GM23338 (cell line): ENCODE measurements at regions not wholly inside any gene's neighbourhood (a gene's known extent, or its start where the extent isn't known, plus 50 kb on each side); places are given as distances from the start of the nearest gene placed in this dataset.
"Not testable (repeated sequence)": the region's sequence is repeated elsewhere in the genome, so short reads cannot be mapped to it uniquely, and the experiment has no call there.

Experiments
- ATAC-seq: fragments of 200-7000 bp; cut with Tn5 transposase; 3 replicates; pipeline ENCODE4 v1.9.1; 2020
- DNase-seq: peaks from one replicate; pipeline ENCODE4 v3.0.0-alpha.2; 2015; ENCODE audit warnings: low spot score
- H2AFZ ChIP-seq: fragments of 200-600 bp; sonication (generic); 2 replicates; pipeline ENCODE4 v1.8.0; 2016; ENCODE audit warnings: antibody characterized with exemption, mild to moderate bottlenecking, moderate library complexity
- H3F3A ChIP-seq: fragments of 200-600 bp; sonication (generic); replicated peaks from 2 replicates; pipeline ENCODE4 v1.8.0; 2017; ENCODE audit warnings: antibody characterized with exemption, mixed run types, low read depth
- H3K27ac ChIP-seq: fragments of 200-600 bp; sonication (generic); 2 replicates; pipeline ENCODE4 v1.6.1; 2016; ENCODE audit warnings: low read depth
- H3K27me3 ChIP-seq: fragments of 200-600 bp; sonication (generic); 2 replicates; pipeline ENCODE4 v1.8.0; 2016; ENCODE audit warnings: mild to moderate bottlenecking, mixed run types, moderate library complexity; ENCODE audit not compliant: insufficient read depth
- H3K36me3 ChIP-seq: fragments of 200-600 bp; sonication (generic); 2 replicates; pipeline ENCODE4 v1.8.0; 2016; ENCODE audit warnings: mild to moderate bottlenecking; ENCODE audit not compliant: insufficient read depth
- H3K4me1 ChIP-seq: fragments of 200-600 bp; sonication (generic); 2 replicates; pipeline ENCODE4 v1.8.0; 2016; ENCODE audit warnings: mild to moderate bottlenecking, moderate library complexity; ENCODE audit not compliant: insufficient read depth
- H3K4me2 ChIP-seq: fragments of 200-600 bp; sonication (generic); 2 replicates; pipeline ENCODE4 v1.7.1; 2017; ENCODE audit warnings: mixed run types
- H3K4me3 ChIP-seq: fragments of 200-600 bp; sonication (generic); 2 replicates; pipeline ENCODE4 v1.6.1; 2016; ENCODE audit warnings: mixed run types
- H3K79me2 ChIP-seq: fragments of 200-600 bp; sonication (generic); replicated peaks from 2 replicates; pipeline ENCODE4 v1.8.0; 2017; ENCODE audit warnings: mild to moderate bottlenecking; ENCODE audit not compliant: insufficient read depth
- H3K9me2 ChIP-seq: fragments of 200-600 bp; sonication (generic); 2 replicates; pipeline ENCODE4 v1.8.0; 2017; ENCODE audit not compliant: insufficient read depth
- H4K20me1 ChIP-seq: fragments of 200-600 bp; sonication (generic); replicated peaks from 2 replicates; pipeline ENCODE4 v1.8.0; 2017; ENCODE audit warnings: mild to moderate bottlenecking; ENCODE audit not compliant: insufficient read depth
- H3K27ac Mint-ChIP-seq: 2 replicates; pipeline ENCODE4 v1.8.0; 2020; ENCODE audit warnings: inconsistent platforms, mild to moderate bottlenecking, moderate library complexity, mixed read lengths
- H3K27me3 Mint-ChIP-seq: 3 replicates; pipeline ENCODE4 v1.8.0; 2022; ENCODE audit warnings: low read depth, mild to moderate bottlenecking, moderate library complexity, mixed read lengths, inconsistent platforms; ENCODE audit not compliant: insufficient read depth, poor library complexity
- H3K36me3 Mint-ChIP-seq: 3 replicates; pipeline ENCODE4 v1.8.0; 2021; ENCODE audit warnings: low read depth, mild to moderate bottlenecking, inconsistent platforms, moderate library complexity, mixed read lengths
- H3K4me1 Mint-ChIP-seq: 3 replicates; pipeline ENCODE4 v1.8.0; 2020; ENCODE audit warnings: mild to moderate bottlenecking, inconsistent platforms, mixed read lengths
- H3K4me3 Mint-ChIP-seq: 3 replicates; pipeline ENCODE4 v1.8.0; 2021; ENCODE audit warnings: moderate library complexity, mild to moderate bottlenecking, inconsistent platforms, mixed read lengths
- H3K9me3 Mint-ChIP-seq: 3 replicates; pipeline ENCODE4 v1.8.0; 2020; ENCODE audit warnings: moderate library complexity, mild to moderate bottlenecking, inconsistent platforms, mixed read lengths
- EZH2 ChIP-seq: fragments of 200-600 bp; sonication (generic); IDR thresholded peaks from one replicate; pipeline ENCODE4 v1.8.0; 2017; ENCODE audit warnings: antibody characterized with exemption, mild to moderate bottlenecking, low read depth; ENCODE audit not compliant: unreplicated experiment
- EZH2phosphoT487 ChIP-seq: fragments of 200-600 bp; sonication (generic); IDR thresholded peaks from one replicate; pipeline ENCODE4 v1.8.1; 2018; ENCODE audit warnings: antibody characterized with exemption; ENCODE audit not compliant: unreplicated experiment
- JUNB ChIP-seq: IDR thresholded peaks from one replicate; pipeline ENCODE4 v1.6.1; 2016; ENCODE audit warnings: antibody characterized with exemption; ENCODE audit not compliant: unreplicated experiment
- NANOG ChIP-seq: IDR thresholded peaks from 2 replicates; pipeline ENCODE4 v1.6.1; 2016; ENCODE audit warnings: antibody characterized with exemption, borderline replicate concordance
- POLR2AphosphoS5 ChIP-seq: IDR thresholded peaks from 2 replicates; pipeline ENCODE4 v1.6.1; 2016; ENCODE audit warnings: antibody characterized with exemption, low read depth
- ZNF114 ChIP-seq: fragments of 250-450 bp; sonication (Bioruptor Pico); IDR thresholded peaks from 2 replicates; pipeline ENCODE4 v1.5.0; 2020; ENCODE audit warnings: mild to moderate bottlenecking, moderate library complexity
- ZNF462 ChIP-seq: fragments of 250-450 bp; sonication (Bioruptor Pico); IDR thresholded peaks from 2 replicates; pipeline ENCODE4 v1.5.0; 2020; ENCODE audit warnings: mild to moderate bottlenecking, moderate library complexity
- TF ChIP-seq, protein P1 (sequence below), 2 experiments: fragments of 200-600 bp in 1 of 2; sonication (generic) in 1 of 2; conservative IDR thresholded peaks; 2 replicates each; pipeline versions ENCODE4 v1.5.1 to v1.6.1; 2016 to 2017; ENCODE audit warnings: antibody characterized with exemption in 2 of 2, low read depth in 2 of 2, mild to moderate bottlenecking in 2 of 2, moderate library complexity in 1 of 2

- H2AFZ ChIP-seq = no peak overlapping the region
- H3K27me3 ChIP-seq = no peaks in the 10 kb centered on the region
- H3K4me1 ChIP-seq = no peaks in the 10 kb centered on the region
- DNase-seq = no peak
- H3F3A ChIP-seq = no peaks in the 10 kb centered on the region
- H4K20me1 ChIP-seq = no peaks in the 10 kb centered on the region
- H3K9me2 ChIP-seq = no peaks in the 10 kb centered on the region
- H3K36me3 ChIP-seq = no peaks in the 10 kb centered on the region
- ATAC-seq = no peak
- H3K79me2 ChIP-seq = no peaks in the 10 kb centered on the region
- Mint-ChIP-seq H3K4me3 (no peak overlapping the region), H3K36me3 (0 out of 3 replicates have a peak, but pooled peaks cover 3% of the 10 kb centered on the region), H3K4me1 (no peaks in the 10 kb centered on the region; the same call in 2 of the 3 replicates), H3K27ac (no peak overlapping the region), H3K9me3 (peaks cover 3% of the 10 kb centered on the region; the same call in 1 of the 3 replicates), H3K27me3 (peaks cover 7% of the 10 kb centered on the region)
- no peak for TF ChIP-seq JUNB
- no peak for TF ChIP-seq ZNF114 (CRISPR knock-in tag)
- TF ChIP-seq NANOG = no peak
- no peak for TF ChIP-seq EZH2phosphoT487
- TF ChIP-seq EZH2 = no peak
- TF ChIP-seq, protein P1, sequence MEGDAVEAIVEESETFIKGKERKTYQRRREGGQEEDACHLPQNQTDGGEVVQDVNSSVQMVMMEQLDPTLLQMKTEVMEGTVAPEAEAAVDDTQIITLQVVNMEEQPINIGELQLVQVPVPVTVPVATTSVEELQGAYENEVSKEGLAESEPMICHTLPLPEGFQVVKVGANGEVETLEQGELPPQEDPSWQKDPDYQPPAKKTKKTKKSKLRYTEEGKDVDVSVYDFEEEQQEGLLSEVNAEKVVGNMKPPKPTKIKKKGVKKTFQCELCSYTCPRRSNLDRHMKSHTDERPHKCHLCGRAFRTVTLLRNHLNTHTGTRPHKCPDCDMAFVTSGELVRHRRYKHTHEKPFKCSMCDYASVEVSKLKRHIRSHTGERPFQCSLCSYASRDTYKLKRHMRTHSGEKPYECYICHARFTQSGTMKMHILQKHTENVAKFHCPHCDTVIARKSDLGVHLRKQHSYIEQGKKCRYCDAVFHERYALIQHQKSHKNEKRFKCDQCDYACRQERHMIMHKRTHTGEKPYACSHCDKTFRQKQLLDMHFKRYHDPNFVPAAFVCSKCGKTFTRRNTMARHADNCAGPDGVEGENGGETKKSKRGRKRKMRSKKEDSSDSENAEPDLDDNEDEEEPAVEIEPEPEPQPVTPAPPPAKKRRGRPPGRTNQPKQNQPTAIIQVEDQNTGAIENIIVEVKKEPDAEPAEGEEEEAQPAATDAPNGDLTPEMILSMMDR (conservative IDR thresholded peaks at IDR 0.05; ENCODE audit: low read depth in 2 of 2) = no peak
- TF ChIP-seq POLR2AphosphoS5 = no peak
- no peak overlapping the region for H3K4me2 ChIP-seq
- H3K4me3 ChIP-seq = no peak overlapping the region
- H3K27ac ChIP-seq = no peak overlapping the region
Measured at GRCh38 chr4:177532358-177532757, 90.1 kb upstream of the AGA start.

- not testable (repeated sequence) for H2AFZ ChIP-seq, H3K27ac Mint-ChIP-seq, H3K4me3 Mint-ChIP-seq, H3K36me3 Mint-ChIP-seq, H3K4me3 ChIP-seq, H3K36me3 ChIP-seq, H3K4me2 ChIP-seq, H3K27me3 ChIP-seq, ATAC-seq, H3K79me2 ChIP-seq, H3K27ac ChIP-seq, H3K4me1 ChIP-seq, H3K9me2 ChIP-seq, H3K27me3 Mint-ChIP-seq, DNase-seq, H3F3A ChIP-seq, H3K4me1 Mint-ChIP-seq, H4K20me1 ChIP-seq, H3K9me3 Mint-ChIP-seq
Measured at GRCh38 chr4:177534841-177535240, 92.6 kb upstream of the AGA start.

- no peak overlapping the region for H2AFZ ChIP-seq
- Mint-ChIP-seq H3K4me3 (no peak overlapping the region), H3K36me3 (peaks cover 3% of the 10 kb centered on the region; the same call in 1 of the 3 replicates), H3K27ac (no peak overlapping the region), H3K27me3 (no peaks in the 10 kb centered on the region), H3K9me3 (peaks cover 7% of the 10 kb centered on the region), H3K4me1 (no peaks in the 10 kb centered on the region)
- H3K9me2 ChIP-seq = 0 out of 2 replicates have a peak, but pooled peaks cover 4% of the 10 kb centered on the region
- H3F3A ChIP-seq = no peaks in the 10 kb centered on the region
- TF ChIP-seq, protein P1 (conservative IDR thresholded peaks at IDR 0.05; ENCODE audit: low read depth in 2 of 2) = peak in 1 of 2 experiments; percentile 29; a peak in 2 of 4 replicates
- TF ChIP-seq ZNF462 (CRISPR knock-in tag) = no peak
- no peaks in the 10 kb centered on the region for H3K27me3 ChIP-seq
- DNase-seq (no peak), ATAC-seq (no peak)
- H4K20me1 ChIP-seq = no peaks in the 10 kb centered on the region
- H3K79me2 ChIP-seq = no peaks in the 10 kb centered on the region
- H3K27ac ChIP-seq = no peak overlapping the region
- no peak overlapping the region for H3K4me3 ChIP-seq
- H3K4me2 ChIP-seq = no peak overlapping the region
- H3K4me1 ChIP-seq = no peaks in the 10 kb centered on the region
- no peaks in the 10 kb centered on the region for H3K36me3 ChIP-seq
Measured at GRCh38 chr4:177546745-177547144, 104.5 kb upstream of the AGA start.
